HPDE6-E6E7 (cell line): ENCODE measurements at regions not wholly inside any gene's neighbourhood (a gene's known extent, or its start where the extent isn't known, plus 50 kb on each side); places are given as distances from the start of the nearest gene placed in this dataset.

Source experiments
- DNase-seq: peaks from one replicate; pipeline ENCODE4 v3.0.0; 2011; ENCODE audit warnings: missing footprints; ENCODE audit errors: extremely low spot score

GRCh38 chr16:85255777-85256176 is 143.5 kb upstream of the CIBAR2 start:
- no peak for DNase-seq

- DNase-seq: no peak
Observed at GRCh38 chr16:85256190-85256739, 144.0 kb upstream of the CIBAR2 start.

GRCh38 chr16:85257483-85257882 is 145.2 kb upstream of the CIBAR2 start:
- DNase-seq: no peak

- no peak for DNase-seq
Observed at GRCh38 chr16:85258166-85258565, 145.9 kb upstream of the CIBAR2 start.

GRCh38 chr16:85258629-85259028 is 146.4 kb upstream of the CIBAR2 start:
- no peak for DNase-seq

- no peak for DNase-seq
Observed at GRCh38 chr16:85259115-85259831, 147.0 kb upstream of the CIBAR2 start.

- no peak for DNase-seq
Observed at GRCh38 chr16:85259832-85260167, 147.5 kb upstream of the CIBAR2 start.

- DNase-seq: no peak
Observed at GRCh38 chr16:85261204-85261603, 148.9 kb upstream of the CIBAR2 start.

GRCh38 chr16:85261657-85262557 is 149.6 kb upstream of the CIBAR2 start:
- no peak for DNase-seq

- DNase-seq: no peak
Observed at GRCh38 chr16:85262558-85263238, 150.4 kb upstream of the CIBAR2 start.

- no peak for DNase-seq
Observed at GRCh38 chr16:85263239-85263585, 150.9 kb upstream of the CIBAR2 start.

- no peak for DNase-seq
Observed at GRCh38 chr16:85264752-85265151, 152.5 kb upstream of the CIBAR2 start.

GRCh38 chr16:85265161-85265784 is 153.0 kb upstream of the CIBAR2 start:
- no peak for DNase-seq

GRCh38 chr16:85265810-85266209 is 153.5 kb upstream of the CIBAR2 start:
- no peak for DNase-seq

- no peak for DNase-seq
Observed at GRCh38 chr16:85266857-85267256, 154.6 kb upstream of the CIBAR2 start.

- no peak for DNase-seq
Observed at GRCh38 chr16:85267414-85267945, 155.2 kb upstream of the CIBAR2 start.

GRCh38 chr16:85269165-85269564 is 156.9 kb upstream of the CIBAR2 start:
- no peak for DNase-seq

- no peak for DNase-seq
Observed at GRCh38 chr16:85270374-85270773, 158.1 kb upstream of the CIBAR2 start.

- no peak for DNase-seq
Observed at GRCh38 chr16:85271198-85271597, 158.9 kb upstream of the CIBAR2 start.

GRCh38 chr16:85273293-85273692 is 161.0 kb upstream of the CIBAR2 start:
- no peak for DNase-seq

- DNase-seq: no peak
Observed at GRCh38 chr16:85274501-85274900, 162.2 kb upstream of the CIBAR2 start.

GRCh38 chr16:85274924-85275323 is 162.7 kb upstream of the CIBAR2 start:
- no peak for DNase-seq
